ENCODE measurements at regions not wholly inside any gene's neighbourhood (a gene's known extent, or its start where the extent isn't known, plus 50 kb on each side); places are given as distances from the start of the nearest gene placed in this dataset.

- TF ChIP-seq CTCF (IDR thresholded peaks at IDR 0.05) (no peak), POLR2A (IDR thresholded peaks at IDR 0.05) (no peak)
Observed at GRCh38 chrX:7779644-7780043, 63.3 kb upstream of the VCX start.
